GM12891 (cell line): ENCODE measurements at regions not wholly inside any gene's neighbourhood (a gene's known extent, or its start where the extent isn't known, plus 50 kb on each side); places are given as distances from the start of the nearest gene placed in this dataset.

ENCODE experiments used
- POLR2A ChIP-seq: IDR thresholded peaks from 2 replicates; pipeline ENCODE4 v1.6.1; 2011; ENCODE audit warnings: low read depth, low read length, control low read depth
- POLR2AphosphoS5 ChIP-seq: IDR thresholded peaks from 2 replicates; pipeline ENCODE4 v1.6.1; 2011; ENCODE audit warnings: low read depth, low read length, control low read depth
- TAF1 ChIP-seq: IDR thresholded peaks from 2 replicates; pipeline ENCODE4 v1.6.1; 2011; ENCODE audit warnings: low read depth, low read length, control low read depth

- TF ChIP-seq POLR2A: no peak
- no peak for TF ChIP-seq POLR2AphosphoS5
- no peak for TF ChIP-seq TAF1
Measured at GRCh38 chr11:70573701-70574151, 175.4 kb downstream of the CTTN start.
